ENCODE measurements at regions not wholly inside any gene's neighbourhood (a gene's known extent, or its start where the extent isn't known, plus 50 kb on each side); places are given as distances from the start of the nearest gene placed in this dataset.

GRCh38 chr11:10371926-10372641, 67.2 kb downstream of the ADM start:
- TF ChIP-seq CTCF (IDR thresholded peaks at IDR 0.05; ENCODE audit: insufficient read depth, low read length, poor library complexity, severe bottlenecking): no peak

DNA sequence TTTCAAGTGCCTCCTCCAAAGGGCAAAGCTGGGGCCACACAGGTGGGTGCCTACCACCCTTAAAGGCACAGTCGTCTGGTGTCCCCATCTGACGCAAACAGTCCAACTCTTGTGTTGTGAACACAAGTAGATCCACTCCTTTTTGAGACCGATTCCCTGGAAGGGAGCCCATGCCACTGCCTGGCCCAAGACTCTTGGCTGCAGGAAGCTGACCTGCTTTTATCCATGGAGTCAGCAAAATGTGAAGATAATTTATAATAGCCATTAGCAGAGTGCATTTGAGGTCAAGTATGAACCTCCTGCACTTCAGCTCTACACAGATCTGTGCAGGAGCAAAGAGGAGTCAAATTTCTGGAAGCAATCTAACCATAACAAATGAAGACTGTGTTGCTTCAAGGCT, 68.5 kb downstream of the ADM start:
- no peak for DNase-seq (ENCODE audit: low read depth)
- no peak for TF ChIP-seq CTCF (IDR thresholded peaks at IDR 0.05; ENCODE audit: insufficient read depth, low read length, poor library complexity, severe bottlenecking)

More at GRCh38 chr11:10371926-10372641, 67.2 kb downstream of the ADM start:
- no peaks in the 10 kb centered on the region for H3K27me3 ChIP-seq (ENCODE audit: control insufficient read depth, insufficient read depth, low read length)
- DNase-seq (ENCODE audit: low read depth): no peak
- no peak overlapping the region for H3K4me3 ChIP-seq (ENCODE audit: low read depth, low read length)
- no peaks in the 10 kb centered on the region for H3K36me3 ChIP-seq (ENCODE audit: control insufficient read depth, insufficient read depth, low read length)

GRCh38 chr11:10373929-10374328, 69.1 kb downstream of the ADM start:
- no peak for TF ChIP-seq CTCF (IDR thresholded peaks at IDR 0.05; ENCODE audit: insufficient read depth, low read length, poor library complexity, severe bottlenecking)
- Histone ChIP-seq H3K27me3 (ENCODE audit: control insufficient read depth, insufficient read depth, low read length) (no peaks in the 10 kb centered on the region), H3K36me3 (ENCODE audit: control insufficient read depth, insufficient read depth, low read length) (no peaks in the 10 kb centered on the region), H3K4me3 (ENCODE audit: low read depth, low read length) (no peak overlapping the region)
- DNase-seq (ENCODE audit: low read depth): no peak

More for the DNA sequence above, 68.5 kb downstream of the ADM start:
- H3K36me3 ChIP-seq (ENCODE audit: control insufficient read depth, insufficient read depth, low read length): no peaks in the 10 kb centered on the region
- no peak overlapping the region for H3K4me3 ChIP-seq (ENCODE audit: low read depth, low read length)
- H3K27me3 ChIP-seq (ENCODE audit: control insufficient read depth, insufficient read depth, low read length): no peaks in the 10 kb centered on the region

GRCh38 chr11:10374386-10374785, 69.5 kb downstream of the ADM start:
- H3K27me3 ChIP-seq (ENCODE audit: control insufficient read depth, insufficient read depth, low read length): no peaks in the 10 kb centered on the region

GRCh38 chr11:10375280-10375971, 70.6 kb downstream of the ADM start:
- DNase-seq (ENCODE audit: low read depth): no peak

More at GRCh38 chr11:10374386-10374785, 69.5 kb downstream of the ADM start:
- no peaks in the 10 kb centered on the region for H3K36me3 ChIP-seq (ENCODE audit: control insufficient read depth, insufficient read depth, low read length)
- DNase-seq (ENCODE audit: low read depth): no peak
- no peak for TF ChIP-seq CTCF (IDR thresholded peaks at IDR 0.05; ENCODE audit: insufficient read depth, low read length, poor library complexity, severe bottlenecking)
- H3K4me3 ChIP-seq (ENCODE audit: low read depth, low read length): no peak overlapping the region

More at GRCh38 chr11:10375280-10375971, 70.6 kb downstream of the ADM start:
- no peaks in the 10 kb centered on the region for H3K27me3 ChIP-seq (ENCODE audit: control insufficient read depth, insufficient read depth, low read length)
- no peak for TF ChIP-seq CTCF (IDR thresholded peaks at IDR 0.05; ENCODE audit: insufficient read depth, low read length, poor library complexity, severe bottlenecking)
- H3K4me3 ChIP-seq (ENCODE audit: low read depth, low read length): no peak overlapping the region
- no peaks in the 10 kb centered on the region for H3K36me3 ChIP-seq (ENCODE audit: control insufficient read depth, insufficient read depth, low read length)
